HCT116 (cell line): ENCODE measurements at regions not wholly inside any gene's neighbourhood (a gene's known extent, or its start where the extent isn't known, plus 50 kb on each side); places are given as distances from the start of the nearest gene placed in this dataset.

Experiments used
- ATAC-seq: fragments of 200-7000 bp; cut with Tn5 transposase; 2 replicates; pipeline ENCODE4 v1.9.1; 2020; ENCODE audit warnings: mild to moderate bottlenecking, moderate library complexity
- BruUV-seq: library from RNA; stranded (reverse); fragments of 400-500 nt; replicated peaks from 2 replicates; lab custom pipeline; 2021; lab: Mats Ljungman, UMichigan
- CTCF ChIA-PET: fragments of 300-600 bp; sonication (Branson Sonifier 250); formaldehyde crosslinking; loops from one replicate; lab custom pipeline; 2021; ENCODE audit warnings: antibody characterized with exemption; lab: Charles Lee
- POLR2A ChIA-PET: fragments of 300-600, 350-600 bp; sonication (Branson Sonifier 250); formaldehyde crosslinking; loops from one replicate; lab custom pipeline; 2021; ENCODE audit warnings: antibody characterized with exemption; lab: Charles Lee
- RAD21 ChIA-PET, 2 experiments: fragments of 300-600 bp; sonication (Branson Sonifier 250); formaldehyde crosslinking; loops; one replicate each; lab custom pipeline; 2023; ENCODE audit warnings: low total read pairs in 2 of 2; ENCODE audit not compliant: uncharacterized antibody in 2 of 2, unreplicated experiment in 2 of 2, low non-redundant PET in 1 of 2; lab: Charles Lee
- DNase-seq: peaks from one replicate; pipeline ENCODE4 v3.0.0-alpha.2; 2010; ENCODE audit warnings: low read depth, low spot score
- H2AFZ ChIP-seq: fragments of 200-600 bp; shearing (Covaris generic), sonication (generic); 2 replicates; pipeline ENCODE4 v1.6.1; 2017; ENCODE audit warnings: low read depth, mixed run types, mixed read lengths, antibody characterized with exemption, low read length; ENCODE audit not compliant: poor library complexity, severe bottlenecking
- H3K27ac ChIP-seq: 2 replicates; pipeline ENCODE4 v1.5.1; 2012; ENCODE audit warnings: low read depth, low read length
- H3K27me3 ChIP-seq: fragments of 200-600 bp; sonication (generic); 2 replicates; pipeline ENCODE4 v1.6.1; 2016; ENCODE audit warnings: mixed run types, low read length, mixed read lengths; ENCODE audit not compliant: insufficient read depth
- H3K36me3 ChIP-seq, 2 experiments: fragments of 200-500 bp in 1 of 2; fragments of 200-600 bp in 1 of 2; sonication (Bioruptor generic) in 1 of 2; sonication (generic) in 1 of 2; 2 replicates each; pipeline versions ENCODE4 v1.5.1 to v1.6.1; 2014 to 2016; ENCODE audit warnings: low read length in 2 of 2, inconsistent platforms in 1 of 2, mixed read lengths in 1 of 2, mixed run types in 1 of 2; ENCODE audit not compliant: insufficient read depth in 2 of 2, control insufficient read depth in 1 of 2
- H3K4me1 ChIP-seq, 2 experiments: fragments of 200-600 bp in 1 of 2; sonication (generic) in 1 of 2; 2 replicates each; pipeline versions ENCODE4 v1.5.1 to v1.6.1; 2012 to 2017; ENCODE audit warnings: low read length in 2 of 2, inconsistent platforms in 1 of 2, mild to moderate bottlenecking in 1 of 2, mixed read lengths in 1 of 2, mixed run types in 1 of 2, moderate library complexity in 1 of 2; ENCODE audit not compliant: insufficient read depth in 2 of 2, control insufficient read depth in 1 of 2
- H3K4me2 ChIP-seq: fragments of 200-600 bp; sonication (generic); 2 replicates; pipeline ENCODE4 v1.6.1; 2017; ENCODE audit warnings: mixed run types, low read length, mixed read lengths
- H3K4me3 ChIP-seq, 2 experiments: fragments of 200-600 bp in 1 of 2; sonication (generic) in 1 of 2; replicated peaks in 1 of 2; 2 replicates each; pipeline ENCODE4 v1.5.1; 2011 to 2016; ENCODE audit warnings: low read length in 2 of 2, control low read depth in 1 of 2, low read depth in 1 of 2, mild to moderate bottlenecking in 1 of 2, mixed read lengths in 1 of 2, mixed run types in 1 of 2
- H3K79me2 ChIP-seq: fragments of 200-600 bp; sonication (generic); 2 replicates; pipeline ENCODE4 v1.6.1; 2017; ENCODE audit warnings: mild to moderate bottlenecking, mixed run types, low read length, moderate library complexity, mixed read lengths; ENCODE audit not compliant: insufficient read depth
- H3K9ac ChIP-seq: fragments of 200-600 bp; sonication (generic); 2 replicates; pipeline ENCODE4 v1.6.1; 2016; ENCODE audit warnings: low read length, mixed read lengths
- H3K9me2 ChIP-seq: fragments of 200-600 bp; sonication (generic), shearing (Covaris generic); 2 replicates; pipeline ENCODE4 v1.6.1; 2017; ENCODE audit warnings: mixed run types, mild to moderate bottlenecking, moderate library complexity; ENCODE audit not compliant: insufficient read depth
- H3K9me3 ChIP-seq, 2 experiments: fragments of 200-500 bp in 1 of 2; fragments of 200-600 bp in 1 of 2; sonication (Bioruptor generic) in 1 of 2; sonication (generic) in 1 of 2; 2 replicates each; pipeline ENCODE4 v1.6.1; 2014 to 2017; ENCODE audit warnings: low read length in 2 of 2, mixed read lengths in 2 of 2, inconsistent platforms in 1 of 2, low read depth in 1 of 2, mild to moderate bottlenecking in 1 of 2, mixed run types in 1 of 2, moderate library complexity in 1 of 2; ENCODE audit not compliant: control insufficient read depth in 1 of 2, insufficient read depth in 1 of 2
- H4K20me1 ChIP-seq: fragments of 200-600 bp; sonication (generic), shearing (Covaris generic); 2 replicates; pipeline ENCODE4 v1.6.1; 2017; ENCODE audit warnings: mixed run types, mild to moderate bottlenecking, moderate library complexity; ENCODE audit not compliant: insufficient read depth
- CEBPB ChIP-seq: IDR thresholded peaks from 2 replicates; pipeline ENCODE4 v1.6.1; 2012; ENCODE audit warnings: low read depth
- EGR1 ChIP-seq: IDR thresholded peaks from 2 replicates; pipeline ENCODE4 v1.6.1; 2012; ENCODE audit warnings: low read depth
- EZH2 ChIP-seq: fragments of 200-600 bp; sonication (generic); IDR thresholded peaks from 2 replicates; pipeline ENCODE4 v1.6.1; 2017; ENCODE audit warnings: antibody characterized with exemption, mixed run types
- FOSL1 ChIP-seq: IDR thresholded peaks from 2 replicates; pipeline ENCODE4 v1.6.1; 2012; ENCODE audit warnings: low read depth
- POLR2A ChIP-seq: IDR thresholded peaks from 2 replicates; pipeline ENCODE4 v1.7.0; 2011; ENCODE audit warnings: borderline replicate concordance; ENCODE audit not compliant: insufficient read depth, insufficient read length; ENCODE audit errors: extremely low read depth
- POLR2AphosphoS5 ChIP-seq: IDR thresholded peaks from 2 replicates; pipeline ENCODE4 v1.6.1; 2011; ENCODE audit warnings: mild to moderate bottlenecking, low read depth, low read length, moderate library complexity
- SIN3A ChIP-seq: IDR thresholded peaks from 2 replicates; pipeline ENCODE4 v1.6.1; 2012; ENCODE audit warnings: low read depth
- SP1 ChIP-seq: IDR thresholded peaks from 2 replicates; pipeline ENCODE4 v1.6.1; 2012; ENCODE audit warnings: low read depth
- SRF ChIP-seq: IDR thresholded peaks from 2 replicates; pipeline ENCODE4 v1.6.1; 2012; ENCODE audit warnings: low read depth
- YY1 ChIP-seq: IDR thresholded peaks from 2 replicates; pipeline ENCODE4 v1.6.1; 2011; ENCODE audit warnings: low read length, low read depth, moderate library complexity, mild to moderate bottlenecking; ENCODE audit not compliant: insufficient replicate concordance; ENCODE audit errors: extremely low read depth
- ZFX ChIP-seq: fragments of 450-650 bp; IDR thresholded peaks from 2 replicates; pipeline ENCODE4 v1.6.1; 2017
- intact Hi-C: fragments of 100-400 bp; cut with micrococcal nuclease; formaldehyde crosslinking; loops from 2 replicates; pipeline ENCODE4 v1.10.0; 2022
- TF ChIP-seq, protein P1 (sequence below): IDR thresholded peaks from 2 replicates; pipeline ENCODE4 v1.6.1; 2012
- TF ChIP-seq, protein P2 (sequence below): IDR thresholded peaks from 2 replicates; pipeline ENCODE4 v1.6.1; 2011; ENCODE audit warnings: mild to moderate bottlenecking, low read length, moderate library complexity; ENCODE audit not compliant: insufficient replicate concordance; ENCODE audit errors: extremely low read depth
- TF ChIP-seq, protein P3 (sequence below): IDR thresholded peaks from 2 replicates; pipeline ENCODE4 v1.6.1; 2012

DNA sequence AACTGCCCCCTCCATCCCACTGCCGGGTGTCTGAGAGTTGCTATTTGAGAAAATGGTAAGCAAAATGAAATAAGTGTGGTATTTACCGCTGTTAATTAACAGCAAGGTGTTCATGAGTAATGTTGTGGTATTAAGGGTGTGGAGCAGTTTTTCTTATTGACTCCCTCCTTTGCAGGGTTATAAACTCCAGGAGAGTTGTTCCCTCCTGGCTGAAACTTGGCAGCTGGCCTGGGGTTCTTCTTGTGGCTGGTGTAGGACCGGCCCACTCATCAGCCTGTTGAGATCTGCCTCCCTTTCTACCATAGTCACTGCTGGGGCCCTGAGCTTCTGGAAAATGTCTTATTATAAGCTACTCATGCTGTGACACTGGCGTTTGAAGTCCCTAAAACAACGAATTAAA lies 128.6 kb downstream of the SOX9 start:
- Histone ChIP-seq H3K4me3 (no peak overlapping the region), H3K9ac (no peak overlapping the region), H3K27ac (no peak overlapping the region), H3K4me1 (no peaks in the 10 kb centered on the region), H3K27me3 (no peaks in the 10 kb centered on the region), H4K20me1 (no peaks in the 10 kb centered on the region), H3K9me2 (no peaks in the 10 kb centered on the region), H3K36me3 (no peaks in the 10 kb centered on the region), H3K79me2 (no peaks in the 10 kb centered on the region), H3K4me2 (no peak overlapping the region), H3K9me3 (peaks cover 0 to under 1% of the 10 kb centered on the region in 2 experiments; a peak in 1 of 4 replicates), H2AFZ (no peak overlapping the region)
- ChIA-PET POLR2A (no interaction called here), CTCF (no interaction called here), RAD21 (no interaction called here)
- TF ChIP-seq EZH2 = no peak
- 0 out of 2 replicates have a peak, but pooled peaks have one; percentile 9 for TF ChIP-seq ZFX
- TF ChIP-seq, protein P1, sequence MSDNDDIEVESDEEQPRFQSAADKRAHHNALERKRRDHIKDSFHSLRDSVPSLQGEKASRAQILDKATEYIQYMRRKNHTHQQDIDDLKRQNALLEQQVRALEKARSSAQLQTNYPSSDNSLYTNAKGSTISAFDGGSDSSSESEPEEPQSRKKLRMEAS = no peak
- TF ChIP-seq FOSL1 = no peak
- TF ChIP-seq POLR2A = no peak
- no peak for TF ChIP-seq EGR1
- no peak for TF ChIP-seq YY1
- BruUV-seq = no TSS peak
- DNase-seq = no peak
- ATAC-seq = no peak
- intact Hi-C loops = no loop called here

DNA sequence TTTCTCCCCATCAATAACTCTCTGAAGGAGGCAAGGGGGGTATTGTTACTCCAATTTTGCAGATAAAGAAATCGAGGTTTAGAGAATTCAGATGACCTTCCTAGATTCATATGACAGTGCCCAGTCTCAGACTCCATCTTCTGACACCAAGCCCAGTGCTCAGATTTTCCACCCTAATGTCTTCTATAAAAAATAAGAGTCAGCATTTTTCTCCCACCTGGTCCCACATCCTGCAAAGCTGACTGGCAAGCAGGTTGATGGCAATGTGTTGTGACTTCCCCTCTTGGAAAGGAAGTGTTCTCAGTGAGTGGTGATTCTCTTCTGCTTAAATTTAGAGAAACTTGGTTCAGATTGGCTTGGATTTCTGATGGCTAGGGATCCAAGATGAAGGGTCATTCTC lies 129.4 kb downstream of the SOX9 start:
- Histone ChIP-seq H3K79me2 (no peaks in the 10 kb centered on the region), H3K27me3 (no peaks in the 10 kb centered on the region), H3K27ac (no peak overlapping the region), H3K36me3 (no peaks in the 10 kb centered on the region), H3K4me2 (no peak overlapping the region), H3K4me3 (no peak overlapping the region), H3K9me3 (no peaks in the 10 kb centered on the region), H3K9me2 (no peaks in the 10 kb centered on the region), H4K20me1 (no peaks in the 10 kb centered on the region), H2AFZ (no peak overlapping the region), H3K9ac (no peak overlapping the region), H3K4me1 (no peaks in the 10 kb centered on the region)
- ATAC-seq = no peak
- intact Hi-C loops = no loop called here
- CTCF ChIA-PET = no interaction called here
- RAD21 ChIA-PET = no interaction called here
- POLR2A ChIA-PET = no interaction called here
- no TSS peak for BruUV-seq
- TF ChIP-seq FOSL1 (no peak), CEBPB (no peak), SIN3A (no peak), SP1 (no peak), ZFX (no peak), POLR2AphosphoS5 (no peak), SRF (no peak)
- TF ChIP-seq, protein P2, sequence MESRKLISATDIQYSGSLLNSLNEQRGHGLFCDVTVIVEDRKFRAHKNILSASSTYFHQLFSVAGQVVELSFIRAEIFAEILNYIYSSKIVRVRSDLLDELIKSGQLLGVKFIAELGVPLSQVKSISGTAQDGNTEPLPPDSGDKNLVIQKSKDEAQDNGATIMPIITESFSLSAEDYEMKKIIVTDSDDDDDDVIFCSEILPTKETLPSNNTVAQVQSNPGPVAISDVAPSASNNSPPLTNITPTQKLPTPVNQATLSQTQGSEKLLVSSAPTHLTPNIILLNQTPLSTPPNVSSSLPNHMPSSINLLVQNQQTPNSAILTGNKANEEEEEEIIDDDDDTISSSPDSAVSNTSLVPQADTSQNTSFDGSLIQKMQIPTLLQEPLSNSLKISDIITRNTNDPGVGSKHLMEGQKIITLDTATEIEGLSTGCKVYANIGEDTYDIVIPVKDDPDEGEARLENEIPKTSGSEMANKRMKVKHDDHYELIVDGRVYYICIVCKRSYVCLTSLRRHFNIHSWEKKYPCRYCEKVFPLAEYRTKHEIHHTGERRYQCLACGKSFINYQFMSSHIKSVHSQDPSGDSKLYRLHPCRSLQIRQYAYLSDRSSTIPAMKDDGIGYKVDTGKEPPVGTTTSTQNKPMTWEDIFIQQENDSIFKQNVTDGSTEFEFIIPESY = no peak
- TF ChIP-seq, protein P3, sequence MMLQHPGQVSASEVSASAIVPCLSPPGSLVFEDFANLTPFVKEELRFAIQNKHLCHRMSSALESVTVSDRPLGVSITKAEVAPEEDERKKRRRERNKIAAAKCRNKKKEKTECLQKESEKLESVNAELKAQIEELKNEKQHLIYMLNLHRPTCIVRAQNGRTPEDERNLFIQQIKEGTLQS = no peak
- TF ChIP-seq, protein P1 = no peak
- DNase-seq = no peak
